CD14-positive monocyte (primary cell): ENCODE measurements at regions not wholly inside any gene's neighbourhood (a gene's known extent, or its start where the extent isn't known, plus 50 kb on each side); places are given as distances from the start of the nearest gene placed in this dataset.

Source experiments
- DNase-seq, 3 donors: peaks; one replicate each; pipeline ENCODE4 v3.0.0-alpha.2; 2011 to 2022
- H2AFZ ChIP-seq: 2 replicates; pipeline ENCODE4 v1.6.0; 2012; ENCODE audit warnings: mild to moderate bottlenecking, low read depth, low read length, inconsistent platforms; ENCODE audit not compliant: insufficient read depth, poor library complexity, severe bottlenecking
- H3K27ac ChIP-seq, 2 donors: 1 replicate in 1 of 2; 2 replicates in 1 of 2; pipeline ENCODE4 v1.5.1; 2012 to 2013; ENCODE audit warnings: low read length in 2 of 2, control low read depth in 1 of 2, inconsistent platforms in 1 of 2, low read depth in 1 of 2, mild to moderate bottlenecking in 1 of 2
- H3K27me3 ChIP-seq, 2 donors: one replicate each; pipeline versions ENCODE4 v1.6.0 to v1.6.1; 2011 to 2013; ENCODE audit warnings: low read length in 2 of 2; ENCODE audit not compliant: control insufficient read depth in 2 of 2, insufficient read depth in 2 of 2
- H3K36me3 ChIP-seq, 2 donors: replicated peaks in 1 of 2; 1 replicate in 1 of 2; 2 replicates in 1 of 2; pipeline versions ENCODE4 v1.5.1 to v1.6.1; 2012 to 2013; ENCODE audit warnings: low read length in 2 of 2, control low read depth in 1 of 2, inconsistent platforms in 1 of 2, mild to moderate bottlenecking in 1 of 2; ENCODE audit not compliant: insufficient read depth in 2 of 2, control insufficient read depth in 1 of 2
- H3K4me1 ChIP-seq, 2 donors: 1 replicate in 1 of 2; 2 replicates in 1 of 2; pipeline versions ENCODE4 v1.5.1 to v1.6.1; 2012 to 2013; ENCODE audit warnings: low read length in 2 of 2, control low read depth in 1 of 2, inconsistent platforms in 1 of 2, mild to moderate bottlenecking in 1 of 2, moderate library complexity in 1 of 2; ENCODE audit not compliant: insufficient read depth in 2 of 2, control insufficient read depth in 1 of 2
- H3K4me2 ChIP-seq: replicated peaks from 2 replicates; pipeline ENCODE3; 2012; ENCODE audit warnings: low read length, moderate library complexity, mild to moderate bottlenecking; ENCODE audit not compliant: poor library complexity, severe bottlenecking; ENCODE audit errors: extremely low read depth
- H3K4me3 ChIP-seq, 3 experiments: fragments of 200-600 bp in 1 of 3; sonication (generic) in 1 of 3; replicated peaks in 1 of 3; 1 replicate in 2 of 3; 2 replicates in 1 of 3; pipeline ENCODE4 v1.5.1; 2011 to 2013; ENCODE audit warnings: low read length in 3 of 3, mild to moderate bottlenecking in 3 of 3, control low read depth in 2 of 3, low read depth in 2 of 3, inconsistent platforms in 1 of 3, moderate library complexity in 1 of 3
- H3K79me2 ChIP-seq: 2 replicates; pipeline ENCODE4 v1.6.0; 2012; ENCODE audit warnings: mild to moderate bottlenecking, control low read depth, inconsistent platforms, low read length, moderate library complexity; ENCODE audit not compliant: insufficient read depth
- H3K9ac ChIP-seq: 2 replicates; pipeline ENCODE4 v1.6.0; 2017; ENCODE audit warnings: low read length, mild to moderate bottlenecking; ENCODE audit not compliant: insufficient read depth, poor library complexity, severe bottlenecking
- H3K9me3 ChIP-seq, 2 donors: replicated peaks in 1 of 2; 1 replicate in 1 of 2; 2 replicates in 1 of 2; pipeline versions ENCODE4 v1.5.1 to v1.6.1; 2012 to 2013; ENCODE audit warnings: low read length in 2 of 2, control low read depth in 1 of 2; ENCODE audit not compliant: control insufficient read depth in 1 of 2, insufficient read depth in 1 of 2
- H4K20me1 ChIP-seq: 2 replicates; pipeline ENCODE4 v1.6.0; 2012; ENCODE audit warnings: mild to moderate bottlenecking, low read length, control low read depth, moderate library complexity; ENCODE audit not compliant: insufficient read depth
- H3K27ac Mint-ChIP-seq, 7 donors: one replicate each; pipeline ENCODE4 v1.8.0; 2020; ENCODE audit warnings: mild to moderate bottlenecking in 7 of 7, mixed read lengths in 7 of 7, moderate library complexity in 6 of 7, inconsistent platforms in 2 of 7
- H3K27me3 Mint-ChIP-seq, 3 donors: one replicate each; pipeline ENCODE4 v1.8.0; 2021 to 2022; ENCODE audit warnings: low read depth in 3 of 3, mild to moderate bottlenecking in 3 of 3, mixed read lengths in 3 of 3, moderate library complexity in 3 of 3, inconsistent platforms in 1 of 3
- H3K36me3 Mint-ChIP-seq, 2 donors: one replicate each; pipeline ENCODE4 v1.8.0; 2020; ENCODE audit warnings: mixed read lengths in 2 of 2, inconsistent platforms in 1 of 2, mild to moderate bottlenecking in 1 of 2
- H3K4me1 Mint-ChIP-seq: one replicate; pipeline ENCODE4 v1.8.0; 2020; ENCODE audit warnings: mild to moderate bottlenecking, mixed read lengths
- H3K4me3 Mint-ChIP-seq, 2 donors: one replicate each; pipeline ENCODE4 v1.8.0; 2020; ENCODE audit warnings: mild to moderate bottlenecking in 2 of 2, mixed read lengths in 2 of 2, moderate library complexity in 1 of 2
- H3K9me3 Mint-ChIP-seq, 7 donors: one replicate each; pipeline ENCODE4 v1.8.0; 2020 to 2022; ENCODE audit warnings: mixed read lengths in 7 of 7, mild to moderate bottlenecking in 6 of 7, moderate library complexity in 6 of 7, inconsistent platforms in 2 of 7
- CTCF ChIP-seq: fragments of 200-600 bp; IDR thresholded peaks from one replicate; pipeline ENCODE4 v1.8.0; 2022; ENCODE audit warnings: antibody characterized with exemption, mild to moderate bottlenecking
- WGBS: methylation state at CpG from one replicate; pipeline ENCODE4 v1.1.5; 2013; ENCODE audit warnings: missing lambda C conversion rate; ENCODE audit not compliant: insufficient coverage; 5-methylcytosine and 5-hydroxymethylcytosine counted together
- intact Hi-C, 2 donors: fragments of 100-400 bp; cut with micrococcal nuclease; formaldehyde crosslinking; loops; one replicate each; pipeline versions ENCODE4 v1.15.0 to v1.15.1; 2023

- Histone ChIP-seq H3K9ac (no peak overlapping the region), H3K4me2 (no peak overlapping the region), H2AFZ (no peak overlapping the region), H3K27me3 (no peaks in the 10 kb centered on the region), H3K9me3 (peaks cover 16 to 17% of the 10 kb centered on the region in 2 donors), H3K36me3 (no peaks in the 10 kb centered on the region), H3K79me2 (no peaks in the 10 kb centered on the region), H3K27ac (no peak overlapping the region), H4K20me1 (no peaks in the 10 kb centered on the region), H3K4me1 (no peaks in the 10 kb centered on the region), H3K4me3 (no peak overlapping the region)
- H3K27me3 Mint-ChIP-seq: peaks cover 0 to 3% (median 2%) of the 10 kb centered on the region in 3 donors
- no peaks in the 10 kb centered on the region for H3K4me1 Mint-ChIP-seq
- no CpG with 5 or more reads among the region's 2 CpGs for WGBS
- H3K4me3 Mint-ChIP-seq: no peak overlapping the region
- H3K36me3 Mint-ChIP-seq: no peaks in the 10 kb centered on the region
- H3K9me3 Mint-ChIP-seq: peaks cover 3 to 17% (median 8%) of the 10 kb centered on the region in 7 donors
- TF ChIP-seq CTCF: no peak
- no peak for DNase-seq
- intact Hi-C loops: no loop called here
- no peak overlapping the region for H3K27ac Mint-ChIP-seq
Measured at GRCh38 chr2:52428224-52428623, 1339.4 kb upstream of the CHAC2 start.

DNA sequence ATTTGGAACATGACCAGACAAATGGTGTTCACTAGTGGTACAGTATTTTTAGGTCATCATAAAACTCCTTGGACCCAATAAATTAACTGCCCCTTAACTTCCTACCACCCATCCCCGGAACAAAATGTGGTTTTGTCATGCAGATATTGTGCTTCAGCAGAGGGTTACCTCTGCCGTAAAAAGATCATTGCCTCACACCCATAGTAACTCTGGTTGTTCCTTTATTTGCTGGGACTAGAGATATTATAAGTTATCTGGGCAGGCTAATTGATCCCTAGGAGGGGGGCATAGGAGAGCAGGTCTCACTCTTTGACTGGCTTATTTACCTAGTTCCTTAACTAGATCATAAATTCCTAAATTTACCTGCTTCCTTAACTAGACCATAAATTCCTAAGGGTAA lies 1343.9 kb upstream of the CHAC2 start:
- H4K20me1 ChIP-seq: no peaks in the 10 kb centered on the region
- H3K4me1 ChIP-seq: no peaks in the 10 kb centered on the region
- H3K27ac Mint-ChIP-seq: no peak overlapping the region
- no peak overlapping the region for H3K4me3 ChIP-seq
- no peak overlapping the region for H3K27ac ChIP-seq
- no CpG with 5 or more reads among the region's 2 CpGs for WGBS
- no peaks in the 10 kb centered on the region for H3K79me2 ChIP-seq
- H3K36me3 ChIP-seq: no peaks in the 10 kb centered on the region
- H3K27me3 ChIP-seq: no peaks in the 10 kb centered on the region
- H3K4me2 ChIP-seq: no peak overlapping the region
- H3K27me3 Mint-ChIP-seq: peaks cover 0 to 3% (median 0%) of the 10 kb centered on the region in 3 donors
- no peak for DNase-seq
- no peaks in the 10 kb centered on the region for H3K4me1 Mint-ChIP-seq
- no peak overlapping the region for H3K9ac ChIP-seq
- H3K4me3 Mint-ChIP-seq: no peak overlapping the region
- H3K9me3 ChIP-seq: peaks cover 0 to 10% of the 10 kb centered on the region in 2 donors
- H3K9me3 Mint-ChIP-seq: peaks cover 0 to 9% (median 7%) of the 10 kb centered on the region in 7 donors
- intact Hi-C loops: no loop called here
- no peaks in the 10 kb centered on the region for H3K36me3 Mint-ChIP-seq
- no peak for TF ChIP-seq CTCF
- no peak overlapping the region for H2AFZ ChIP-seq
